Thyroid gland (tissue), 4 donors: ENCODE measurements at regions not wholly inside any gene's neighbourhood (a gene's known extent, or its start where the extent isn't known, plus 50 kb on each side); places are given as distances from the start of the nearest gene placed in this dataset.

Experiments
- POLR2A ChIP-seq, 2 donors: fragments of 450-650 bp; IDR thresholded peaks; one replicate each; pipeline ENCODE4 v1.6.1; 2017; ENCODE audit warnings: antibody characterized with exemption in 2 of 2, mild to moderate bottlenecking in 2 of 2, moderate library complexity in 1 of 2
- TF ChIP-seq, protein P1 (sequence below), 6 experiments: fragments of 200-600 bp in 3 of 6; fragments of 450-650 bp in 3 of 6; sonication (generic) in 3 of 6; IDR thresholded peaks; one replicate each; pipeline ENCODE4 v1.5.1; 2016 to 2019; ENCODE audit warnings: antibody characterized with exemption in 6 of 6, mild to moderate bottlenecking in 2 of 6, inconsistent platforms in 1 of 6, moderate library complexity in 1 of 6

- TF ChIP-seq POLR2A (IDR thresholded peaks at IDR 0.05), result no peak
- TF ChIP-seq, protein P1, sequence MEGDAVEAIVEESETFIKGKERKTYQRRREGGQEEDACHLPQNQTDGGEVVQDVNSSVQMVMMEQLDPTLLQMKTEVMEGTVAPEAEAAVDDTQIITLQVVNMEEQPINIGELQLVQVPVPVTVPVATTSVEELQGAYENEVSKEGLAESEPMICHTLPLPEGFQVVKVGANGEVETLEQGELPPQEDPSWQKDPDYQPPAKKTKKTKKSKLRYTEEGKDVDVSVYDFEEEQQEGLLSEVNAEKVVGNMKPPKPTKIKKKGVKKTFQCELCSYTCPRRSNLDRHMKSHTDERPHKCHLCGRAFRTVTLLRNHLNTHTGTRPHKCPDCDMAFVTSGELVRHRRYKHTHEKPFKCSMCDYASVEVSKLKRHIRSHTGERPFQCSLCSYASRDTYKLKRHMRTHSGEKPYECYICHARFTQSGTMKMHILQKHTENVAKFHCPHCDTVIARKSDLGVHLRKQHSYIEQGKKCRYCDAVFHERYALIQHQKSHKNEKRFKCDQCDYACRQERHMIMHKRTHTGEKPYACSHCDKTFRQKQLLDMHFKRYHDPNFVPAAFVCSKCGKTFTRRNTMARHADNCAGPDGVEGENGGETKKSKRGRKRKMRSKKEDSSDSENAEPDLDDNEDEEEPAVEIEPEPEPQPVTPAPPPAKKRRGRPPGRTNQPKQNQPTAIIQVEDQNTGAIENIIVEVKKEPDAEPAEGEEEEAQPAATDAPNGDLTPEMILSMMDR (IDR thresholded peaks at IDR 0.05), result no peak
Observed at GRCh38 chr6:104473021-104473429, 386.7 kb downstream of the HACE1 start.
